ENCODE measurements at regions not wholly inside any gene's neighbourhood (a gene's known extent, or its start where the extent isn't known, plus 50 kb on each side); places are given as distances from the start of the nearest gene placed in this dataset.

DNA sequence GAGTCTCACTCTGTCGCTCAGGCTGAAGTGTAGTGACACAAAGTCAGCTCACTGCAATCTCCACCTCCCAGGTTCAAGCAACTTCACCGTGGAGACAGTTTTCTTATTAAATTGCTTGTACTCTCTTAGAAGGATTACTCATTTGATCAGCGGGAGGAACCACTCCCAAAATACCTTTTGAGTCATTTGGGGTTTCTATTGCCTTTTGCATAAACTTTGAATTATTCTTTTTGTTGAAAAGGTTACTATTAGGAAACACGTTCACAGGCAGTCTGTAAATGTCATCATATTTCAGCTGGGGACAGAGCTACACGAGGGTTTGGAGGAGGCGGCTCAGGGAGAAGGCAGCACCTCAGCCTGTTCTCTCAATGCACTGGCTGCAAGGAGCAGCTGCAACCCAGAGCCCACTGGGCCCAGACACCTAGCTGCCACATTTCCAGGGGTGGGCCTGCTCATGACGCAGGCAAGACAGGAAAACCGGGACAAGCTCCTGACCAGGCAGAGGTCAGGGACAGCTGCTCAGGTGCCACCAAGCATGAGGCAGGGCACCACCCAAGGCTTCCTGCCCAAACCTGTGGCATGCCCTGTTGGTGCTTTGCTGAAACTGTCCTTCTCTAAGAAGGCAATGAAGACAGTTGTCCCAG lies 205.9 kb downstream of the BMP7 start:
- Histone ChIP-seq H3K36me3 (ENCODE audit: control insufficient read depth in 1 of 2, insufficient read depth in 2 of 2, low read length in 2 of 2) (no peaks in the 10 kb centered on the region), H3K9me3 (ENCODE audit: control insufficient read depth in 1 of 2, insufficient read depth in 1 of 2, low read depth in 1 of 2, low read length in 2 of 2) (no peaks in the 10 kb centered on the region), H3K4me1 (ENCODE audit: control insufficient read depth in 1 of 2, insufficient read depth in 2 of 2, low read length in 2 of 2) (peaks cover 0 to 6% of the 10 kb centered on the region in 2 experiments; a peak in 1 of 4 replicates), H4K20me1 (ENCODE audit: insufficient read depth) (no peaks in the 10 kb centered on the region), H3K4me2 (ENCODE audit: low read length) (no peak overlapping the region), H2AFZ (ENCODE audit: low read depth, low read length, poor library complexity, severe bottlenecking) (no peak overlapping the region), H3K27ac (ENCODE audit: low read depth, low read length) (no peak overlapping the region), H3K27me3 (ENCODE audit: insufficient read depth, low read length) (peaks cover 21% of the 10 kb centered on the region; the same call in 1 of the 2 replicates), H3K9me2 (ENCODE audit: insufficient read depth) (no peaks in the 10 kb centered on the region), H3K9ac (ENCODE audit: low read length) (no peak overlapping the region), H3K4me3 (replicated peaks in 1 of 2; ENCODE audit: low read depth in 1 of 2, low read length in 2 of 2) (no peak overlapping the region), H3K79me2 (ENCODE audit: insufficient read depth, low read length) (no peaks in the 10 kb centered on the region)
- TF ChIP-seq FOSL1 (IDR thresholded peaks at IDR 0.05; ENCODE audit: low read depth) (no peak), ELF1 (IDR thresholded peaks at IDR 0.05; ENCODE audit: borderline replicate concordance, low read depth) (no peak), POLR2AphosphoS5 (IDR thresholded peaks at IDR 0.05; ENCODE audit: low read depth, low read length) (no peak), EZH2 (IDR thresholded peaks at IDR 0.05) (no peak)
- TF ChIP-seq, protein P1, sequence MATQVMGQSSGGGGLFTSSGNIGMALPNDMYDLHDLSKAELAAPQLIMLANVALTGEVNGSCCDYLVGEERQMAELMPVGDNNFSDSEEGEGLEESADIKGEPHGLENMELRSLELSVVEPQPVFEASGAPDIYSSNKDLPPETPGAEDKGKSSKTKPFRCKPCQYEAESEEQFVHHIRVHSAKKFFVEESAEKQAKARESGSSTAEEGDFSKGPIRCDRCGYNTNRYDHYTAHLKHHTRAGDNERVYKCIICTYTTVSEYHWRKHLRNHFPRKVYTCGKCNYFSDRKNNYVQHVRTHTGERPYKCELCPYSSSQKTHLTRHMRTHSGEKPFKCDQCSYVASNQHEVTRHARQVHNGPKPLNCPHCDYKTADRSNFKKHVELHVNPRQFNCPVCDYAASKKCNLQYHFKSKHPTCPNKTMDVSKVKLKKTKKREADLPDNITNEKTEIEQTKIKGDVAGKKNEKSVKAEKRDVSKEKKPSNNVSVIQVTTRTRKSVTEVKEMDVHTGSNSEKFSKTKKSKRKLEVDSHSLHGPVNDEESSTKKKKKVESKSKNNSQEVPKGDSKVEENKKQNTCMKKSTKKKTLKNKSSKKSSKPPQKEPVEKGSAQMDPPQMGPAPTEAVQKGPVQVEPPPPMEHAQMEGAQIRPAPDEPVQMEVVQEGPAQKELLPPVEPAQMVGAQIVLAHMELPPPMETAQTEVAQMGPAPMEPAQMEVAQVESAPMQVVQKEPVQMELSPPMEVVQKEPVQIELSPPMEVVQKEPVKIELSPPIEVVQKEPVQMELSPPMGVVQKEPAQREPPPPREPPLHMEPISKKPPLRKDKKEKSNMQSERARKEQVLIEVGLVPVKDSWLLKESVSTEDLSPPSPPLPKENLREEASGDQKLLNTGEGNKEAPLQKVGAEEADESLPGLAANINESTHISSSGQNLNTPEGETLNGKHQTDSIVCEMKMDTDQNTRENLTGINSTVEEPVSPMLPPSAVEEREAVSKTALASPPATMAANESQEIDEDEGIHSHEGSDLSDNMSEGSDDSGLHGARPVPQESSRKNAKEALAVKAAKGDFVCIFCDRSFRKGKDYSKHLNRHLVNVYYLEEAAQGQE (IDR thresholded peaks at IDR 0.05; ENCODE audit: low read depth), result no peak
- TF ChIP-seq, protein P2, sequence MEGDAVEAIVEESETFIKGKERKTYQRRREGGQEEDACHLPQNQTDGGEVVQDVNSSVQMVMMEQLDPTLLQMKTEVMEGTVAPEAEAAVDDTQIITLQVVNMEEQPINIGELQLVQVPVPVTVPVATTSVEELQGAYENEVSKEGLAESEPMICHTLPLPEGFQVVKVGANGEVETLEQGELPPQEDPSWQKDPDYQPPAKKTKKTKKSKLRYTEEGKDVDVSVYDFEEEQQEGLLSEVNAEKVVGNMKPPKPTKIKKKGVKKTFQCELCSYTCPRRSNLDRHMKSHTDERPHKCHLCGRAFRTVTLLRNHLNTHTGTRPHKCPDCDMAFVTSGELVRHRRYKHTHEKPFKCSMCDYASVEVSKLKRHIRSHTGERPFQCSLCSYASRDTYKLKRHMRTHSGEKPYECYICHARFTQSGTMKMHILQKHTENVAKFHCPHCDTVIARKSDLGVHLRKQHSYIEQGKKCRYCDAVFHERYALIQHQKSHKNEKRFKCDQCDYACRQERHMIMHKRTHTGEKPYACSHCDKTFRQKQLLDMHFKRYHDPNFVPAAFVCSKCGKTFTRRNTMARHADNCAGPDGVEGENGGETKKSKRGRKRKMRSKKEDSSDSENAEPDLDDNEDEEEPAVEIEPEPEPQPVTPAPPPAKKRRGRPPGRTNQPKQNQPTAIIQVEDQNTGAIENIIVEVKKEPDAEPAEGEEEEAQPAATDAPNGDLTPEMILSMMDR (IDR thresholded peaks at IDR 0.05 in 2 of 3, conservative IDR thresholded peaks at IDR 0.05 in 1 of 3; ENCODE audit: borderline replicate concordance in 1 of 3, insufficient read depth in 1 of 3, low read depth in 2 of 3, low read length in 2 of 3), result no peak
- intact Hi-C loops (cut with micrococcal nuclease), result no loop called here
- ChIA-PET RAD21 (ENCODE audit: low non-redundant PET in 1 of 2, low total read pairs in 2 of 2, uncharacterized antibody in 2 of 2, unreplicated experiment in 2 of 2) (interaction anchor here in 1 of 2 experiments (1.0 kb wide), 1 partner anchor 510 kb away, joined by 3 read pairs; no protein-coding TSS in a partner anchor), CTCF (interaction anchor here (1.0 to 1.7 kb wide), 5 partner anchors 9 to 509 kb away, joined by 3 to 19 read pairs (median 4); no protein-coding TSS in a partner anchor), POLR2A (no interaction called here)
- BruUV-seq (replicated peaks), result no TSS peak
- peak; percentile 22; the same call in 1 of the 2 replicates for ATAC-seq
- no peak for DNase-seq (ENCODE audit: low read depth, low spot score)
